H1 (cell line): ENCODE measurements at regions not wholly inside any gene's neighbourhood (a gene's known extent, or its start where the extent isn't known, plus 50 kb on each side); places are given as distances from the start of the nearest gene placed in this dataset.

Experiments
- CTBP2 ChIP-seq: IDR thresholded peaks from 2 replicates; pipeline ENCODE4 v1.7.0; 2011; ENCODE audit warnings: borderline replicate concordance, mild to moderate bottlenecking, moderate library complexity, mixed read lengths, low read length; ENCODE audit not compliant: insufficient read depth, insufficient read length
- E2F6 ChIP-seq: IDR thresholded peaks from 2 replicates; pipeline ENCODE4 v1.6.1; 2012; ENCODE audit warnings: inconsistent platforms
- GABPA ChIP-seq: IDR thresholded peaks from 2 replicates; pipeline ENCODE4 v1.6.1; 2011; ENCODE audit warnings: mild to moderate bottlenecking, low read length, moderate library complexity, borderline replicate concordance; ENCODE audit not compliant: insufficient read depth
- POLR2AphosphoS5 ChIP-seq: IDR thresholded peaks from 2 replicates; pipeline ENCODE4 v1.6.1; 2011; ENCODE audit warnings: low read depth, low read length
- POU5F1 ChIP-seq: IDR thresholded peaks from 2 replicates; pipeline ENCODE4 v1.6.1; 2011; ENCODE audit warnings: low read depth, mild to moderate bottlenecking, low read length, moderate library complexity
- RFX5 ChIP-seq: IDR thresholded peaks from 2 replicates; pipeline ENCODE4 v1.6.1; 2011; ENCODE audit warnings: low read depth, low read length, improper control_type of control experiment, borderline replicate concordance
- TAF7 ChIP-seq: optimal IDR thresholded peaks from 2 replicates; pipeline ENCODE3; 2011; ENCODE audit warnings: low read depth, mild to moderate bottlenecking, inconsistent platforms, low read length, moderate library complexity, borderline replicate concordance
- YY1 ChIP-seq: IDR thresholded peaks from 2 replicates; pipeline ENCODE4 v1.6.1; 2011; ENCODE audit warnings: low read depth, mild to moderate bottlenecking, low read length
- TF ChIP-seq, protein P1 (sequence below): fragments of 300-600 bp; sonication (generic); IDR thresholded peaks from 2 replicates; pipeline ENCODE4 v1.7.1; 2012; ENCODE audit warnings: low read length, moderate library complexity, mild to moderate bottlenecking, inconsistent platforms; ENCODE audit not compliant: insufficient replicate concordance

DNA sequence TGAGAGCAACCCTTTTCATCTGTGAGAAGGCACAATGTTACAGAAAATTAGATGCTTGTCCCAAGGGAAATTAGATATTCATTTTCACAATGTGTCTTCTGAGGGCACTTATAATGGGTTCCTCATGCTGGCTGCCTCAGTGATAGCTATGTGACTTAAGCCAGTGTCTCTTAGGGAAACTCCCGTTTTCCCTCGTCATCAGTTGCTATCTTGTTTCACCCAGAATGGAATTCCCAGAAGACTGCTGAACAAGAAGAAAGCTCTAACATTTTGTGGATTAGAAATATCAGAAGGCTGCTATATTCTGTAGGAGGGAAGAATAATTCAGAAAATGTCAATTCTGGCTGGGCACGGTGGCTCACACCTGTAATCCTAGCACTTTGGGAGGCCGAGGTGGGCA is 67.9 kb upstream of the WDR72 start (continued):
- TF ChIP-seq, protein P1, sequence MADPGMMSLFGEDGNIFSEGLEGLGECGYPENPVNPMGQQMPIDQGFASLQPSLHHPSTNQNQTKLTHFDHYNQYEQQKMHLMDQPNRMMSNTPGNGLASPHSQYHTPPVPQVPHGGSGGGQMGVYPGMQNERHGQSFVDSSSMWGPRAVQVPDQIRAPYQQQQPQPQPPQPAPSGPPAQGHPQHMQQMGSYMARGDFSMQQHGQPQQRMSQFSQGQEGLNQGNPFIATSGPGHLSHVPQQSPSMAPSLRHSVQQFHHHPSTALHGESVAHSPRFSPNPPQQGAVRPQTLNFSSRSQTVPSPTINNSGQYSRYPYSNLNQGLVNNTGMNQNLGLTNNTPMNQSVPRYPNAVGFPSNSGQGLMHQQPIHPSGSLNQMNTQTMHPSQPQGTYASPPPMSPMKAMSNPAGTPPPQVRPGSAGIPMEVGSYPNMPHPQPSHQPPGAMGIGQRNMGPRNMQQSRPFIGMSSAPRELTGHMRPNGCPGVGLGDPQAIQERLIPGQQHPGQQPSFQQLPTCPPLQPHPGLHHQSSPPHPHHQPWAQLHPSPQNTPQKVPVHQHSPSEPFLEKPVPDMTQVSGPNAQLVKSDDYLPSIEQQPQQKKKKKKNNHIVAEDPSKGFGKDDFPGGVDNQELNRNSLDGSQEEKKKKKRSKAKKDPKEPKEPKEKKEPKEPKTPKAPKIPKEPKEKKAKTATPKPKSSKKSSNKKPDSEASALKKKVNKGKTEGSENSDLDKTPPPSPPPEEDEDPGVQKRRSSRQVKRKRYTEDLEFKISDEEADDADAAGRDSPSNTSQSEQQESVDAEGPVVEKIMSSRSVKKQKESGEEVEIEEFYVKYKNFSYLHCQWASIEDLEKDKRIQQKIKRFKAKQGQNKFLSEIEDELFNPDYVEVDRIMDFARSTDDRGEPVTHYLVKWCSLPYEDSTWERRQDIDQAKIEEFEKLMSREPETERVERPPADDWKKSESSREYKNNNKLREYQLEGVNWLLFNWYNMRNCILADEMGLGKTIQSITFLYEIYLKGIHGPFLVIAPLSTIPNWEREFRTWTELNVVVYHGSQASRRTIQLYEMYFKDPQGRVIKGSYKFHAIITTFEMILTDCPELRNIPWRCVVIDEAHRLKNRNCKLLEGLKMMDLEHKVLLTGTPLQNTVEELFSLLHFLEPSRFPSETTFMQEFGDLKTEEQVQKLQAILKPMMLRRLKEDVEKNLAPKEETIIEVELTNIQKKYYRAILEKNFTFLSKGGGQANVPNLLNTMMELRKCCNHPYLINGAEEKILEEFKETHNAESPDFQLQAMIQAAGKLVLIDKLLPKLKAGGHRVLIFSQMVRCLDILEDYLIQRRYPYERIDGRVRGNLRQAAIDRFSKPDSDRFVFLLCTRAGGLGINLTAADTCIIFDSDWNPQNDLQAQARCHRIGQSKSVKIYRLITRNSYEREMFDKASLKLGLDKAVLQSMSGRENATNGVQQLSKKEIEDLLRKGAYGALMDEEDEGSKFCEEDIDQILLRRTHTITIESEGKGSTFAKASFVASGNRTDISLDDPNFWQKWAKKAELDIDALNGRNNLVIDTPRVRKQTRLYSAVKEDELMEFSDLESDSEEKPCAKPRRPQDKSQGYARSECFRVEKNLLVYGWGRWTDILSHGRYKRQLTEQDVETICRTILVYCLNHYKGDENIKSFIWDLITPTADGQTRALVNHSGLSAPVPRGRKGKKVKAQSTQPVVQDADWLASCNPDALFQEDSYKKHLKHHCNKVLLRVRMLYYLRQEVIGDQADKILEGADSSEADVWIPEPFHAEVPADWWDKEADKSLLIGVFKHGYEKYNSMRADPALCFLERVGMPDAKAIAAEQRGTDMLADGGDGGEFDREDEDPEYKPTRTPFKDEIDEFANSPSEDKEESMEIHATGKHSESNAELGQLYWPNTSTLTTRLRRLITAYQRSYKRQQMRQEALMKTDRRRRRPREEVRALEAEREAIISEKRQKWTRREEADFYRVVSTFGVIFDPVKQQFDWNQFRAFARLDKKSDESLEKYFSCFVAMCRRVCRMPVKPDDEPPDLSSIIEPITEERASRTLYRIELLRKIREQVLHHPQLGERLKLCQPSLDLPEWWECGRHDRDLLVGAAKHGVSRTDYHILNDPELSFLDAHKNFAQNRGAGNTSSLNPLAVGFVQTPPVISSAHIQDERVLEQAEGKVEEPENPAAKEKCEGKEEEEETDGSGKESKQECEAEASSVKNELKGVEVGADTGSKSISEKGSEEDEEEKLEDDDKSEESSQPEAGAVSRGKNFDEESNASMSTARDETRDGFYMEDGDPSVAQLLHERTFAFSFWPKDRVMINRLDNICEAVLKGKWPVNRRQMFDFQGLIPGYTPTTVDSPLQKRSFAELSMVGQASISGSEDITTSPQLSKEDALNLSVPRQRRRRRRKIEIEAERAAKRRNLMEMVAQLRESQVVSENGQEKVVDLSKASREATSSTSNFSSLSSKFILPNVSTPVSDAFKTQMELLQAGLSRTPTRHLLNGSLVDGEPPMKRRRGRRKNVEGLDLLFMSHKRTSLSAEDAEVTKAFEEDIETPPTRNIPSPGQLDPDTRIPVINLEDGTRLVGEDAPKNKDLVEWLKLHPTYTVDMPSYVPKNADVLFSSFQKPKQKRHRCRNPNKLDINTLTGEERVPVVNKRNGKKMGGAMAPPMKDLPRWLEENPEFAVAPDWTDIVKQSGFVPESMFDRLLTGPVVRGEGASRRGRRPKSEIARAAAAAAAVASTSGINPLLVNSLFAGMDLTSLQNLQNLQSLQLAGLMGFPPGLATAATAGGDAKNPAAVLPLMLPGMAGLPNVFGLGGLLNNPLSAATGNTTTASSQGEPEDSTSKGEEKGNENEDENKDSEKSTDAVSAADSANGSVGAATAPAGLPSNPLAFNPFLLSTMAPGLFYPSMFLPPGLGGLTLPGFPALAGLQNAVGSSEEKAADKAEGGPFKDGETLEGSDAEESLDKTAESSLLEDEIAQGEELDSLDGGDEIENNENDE, result no peak
- TF ChIP-seq CTBP2 (no peak), TAF7 (no peak), POLR2AphosphoS5 (no peak), GABPA (no peak), YY1 (no peak), E2F6 (no peak), POU5F1 (no peak), RFX5 (no peak)
